Hematopoietic multipotent progenitor cell treated with erythropoietin and hydrocortisone succinate and interleukin-3 and kit ligand, for 6 days (in vitro differentiated cells): ENCODE measurements at regions not wholly inside any gene's neighbourhood (a gene's known extent, or its start where the extent isn't known, plus 50 kb on each side); places are given as distances from the start of the nearest gene placed in this dataset.
"Not testable (repeated sequence)": the region's sequence is repeated elsewhere in the genome, so short reads cannot be mapped to it uniquely, and the experiment has no call there.

Source experiments
- DNase-seq: peaks from one replicate; pipeline ENCODE4 v3.0.0-alpha.2; 2015

DNA sequence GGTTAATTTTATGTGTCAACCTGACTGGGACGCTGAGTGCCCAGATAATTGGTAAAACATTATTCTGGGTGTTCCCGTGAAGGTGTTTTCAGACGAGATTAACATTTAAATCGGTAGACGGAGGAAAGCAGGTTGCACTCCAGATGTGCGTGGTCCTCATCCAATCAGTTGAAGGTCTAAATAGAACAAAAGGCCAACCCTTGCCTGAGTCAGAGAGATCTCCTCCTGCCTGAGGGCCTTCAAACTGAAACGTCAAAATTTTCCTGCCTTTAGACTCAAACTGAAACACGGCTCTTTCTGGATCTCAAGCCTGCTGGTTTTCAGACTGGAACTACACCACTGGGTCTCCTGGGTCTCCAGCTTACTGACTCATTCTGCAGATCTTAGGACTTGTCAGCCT lies 70.9 kb downstream of the NPIPA5 start:
- not testable (repeated sequence) for DNase-seq

GRCh38 chr16:15305889-15306288 lies 72.2 kb downstream of the NPIPA5 start:
- DNase-seq = not testable (repeated sequence)

- DNase-seq = not testable (repeated sequence)
Measured at GRCh38 chr16:15303667-15304324, 74.3 kb downstream of the NPIPA5 start.

GRCh38 chr16:15297104-15297503 lies 81.0 kb downstream of the NPIPA5 start:
- not testable (repeated sequence) for DNase-seq

DNA sequence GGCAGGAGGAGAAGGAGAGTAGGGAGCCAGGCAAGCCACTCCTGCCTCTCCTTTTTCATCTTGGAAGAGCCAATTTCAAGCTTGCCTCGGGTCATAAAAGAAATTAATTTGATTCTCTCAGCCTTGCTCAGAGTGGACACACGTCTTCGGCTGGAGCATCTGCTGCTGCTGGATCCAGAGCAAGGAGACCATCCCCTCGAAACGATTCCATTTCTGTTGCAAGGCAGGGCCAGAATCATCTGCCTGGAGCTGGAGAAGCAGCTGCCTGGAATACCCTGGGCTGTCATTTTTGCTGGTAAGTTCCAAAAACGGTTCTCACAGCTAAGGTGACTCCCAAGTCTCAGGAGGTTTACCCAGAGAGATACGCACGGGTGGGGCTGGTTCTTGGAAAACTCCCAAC lies 103.3 kb downstream of the NPIPA5 start:
- peak; percentile 1 for DNase-seq

DNA sequence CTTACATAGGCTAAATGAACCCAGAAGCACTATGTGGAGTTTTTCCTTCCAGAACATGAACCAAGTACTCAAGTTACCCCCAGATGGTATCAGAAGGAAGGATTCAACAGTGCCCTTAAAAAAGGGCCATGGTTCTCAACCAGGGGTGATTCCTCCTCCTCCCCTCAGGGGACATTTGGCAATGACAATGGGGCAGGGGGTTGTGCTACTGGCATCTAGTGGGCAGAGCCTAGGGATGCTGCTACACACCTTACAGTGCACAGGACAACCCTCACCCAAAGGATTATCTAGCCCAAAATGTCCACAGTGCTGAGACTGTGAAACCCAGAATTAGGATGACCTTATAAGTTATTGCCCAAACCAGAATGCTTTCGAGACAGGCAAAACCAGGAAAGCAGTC lies 104.1 kb downstream of the NPIPA5 start:
- not testable (repeated sequence) for DNase-seq

GRCh38 chr16:15266941-15267340 lies 111.2 kb downstream of the NPIPA5 start:
- not testable (repeated sequence) for DNase-seq

DNA sequence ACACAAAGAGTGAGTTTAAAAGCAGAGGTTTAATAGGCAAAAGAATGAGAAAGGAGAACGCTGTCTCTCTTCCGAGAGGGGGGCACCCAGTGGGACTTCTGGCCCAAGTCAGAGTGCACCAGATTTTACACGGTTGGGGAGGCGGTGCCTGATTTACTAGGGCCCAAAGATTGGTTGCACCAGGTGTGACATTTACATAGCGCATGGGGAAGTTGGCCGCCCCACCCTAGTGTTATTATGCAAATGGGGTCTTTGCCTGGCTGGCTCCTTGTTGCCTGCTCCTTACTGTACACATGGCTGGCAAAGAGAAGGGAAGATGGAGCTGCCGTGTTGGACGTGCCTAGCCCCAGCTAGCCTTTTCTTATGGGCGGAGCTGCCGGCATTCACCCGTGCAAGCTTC lies 115.9 kb downstream of the NPIPA5 start:
- DNase-seq = not testable (repeated sequence)

- DNase-seq = not testable (repeated sequence)
Measured at GRCh38 chr16:15247971-15248370, 130.1 kb downstream of the NPIPA5 start.

DNA sequence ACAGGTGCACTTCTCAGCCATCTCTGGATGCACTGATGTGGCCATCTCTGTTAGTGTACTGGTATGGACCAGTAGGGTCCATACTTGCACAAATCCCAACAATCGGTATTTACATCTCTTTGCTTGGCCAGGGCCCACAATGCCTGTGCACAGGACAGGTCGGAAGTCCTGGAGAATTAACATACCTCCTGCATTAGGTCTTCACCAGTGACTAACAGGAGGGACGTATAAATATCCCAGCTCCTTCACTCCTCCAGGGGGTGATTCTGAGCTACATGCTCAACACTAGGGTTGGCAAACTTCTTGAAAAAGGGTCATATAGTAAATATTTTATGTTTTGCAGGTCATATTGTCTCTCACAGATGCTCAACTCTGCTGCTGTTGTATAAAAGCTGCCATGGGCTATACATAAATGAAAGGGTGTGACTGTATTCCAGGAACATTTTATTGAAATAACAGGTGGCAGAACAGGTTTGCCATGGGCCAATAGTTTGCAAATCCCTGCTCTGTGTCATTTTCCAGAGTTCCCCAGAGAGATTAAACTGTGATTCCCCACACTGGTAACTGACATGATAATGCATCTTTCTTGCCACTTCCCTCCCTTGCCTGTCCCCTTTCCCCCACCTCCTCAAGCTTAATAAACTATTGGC lies 141.3 kb downstream of the NPIPA5 start:
- DNase-seq = not testable (repeated sequence)

DNA sequence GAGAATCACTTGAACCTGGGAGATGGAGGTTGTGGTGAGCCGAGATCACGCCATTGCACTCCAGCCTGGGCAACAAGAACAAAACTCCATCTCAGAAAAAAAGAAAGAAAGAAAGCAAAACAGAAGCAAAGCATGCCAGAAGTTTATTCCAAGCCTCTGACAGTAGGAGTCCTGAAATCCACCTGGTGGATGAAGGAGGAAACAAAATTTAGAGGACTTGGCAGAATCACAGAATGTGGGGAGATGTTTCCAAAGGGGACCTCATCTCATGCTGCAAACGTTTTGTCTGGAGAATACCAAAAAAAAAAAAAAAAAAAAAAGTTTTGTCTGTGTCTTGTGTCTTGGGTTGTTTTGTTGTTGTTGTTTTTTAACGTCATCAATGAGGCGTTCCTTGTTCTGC lies 141.1 kb upstream of the RRN3 start:
- not testable (repeated sequence) for DNase-seq

GRCh38 chr16:15234702-15235101 lies 140.6 kb upstream of the RRN3 start:
- not testable (repeated sequence) for DNase-seq

GRCh38 chr16:15230432-15230831 lies 136.4 kb upstream of the RRN3 start:
- not testable (repeated sequence) for DNase-seq

DNA sequence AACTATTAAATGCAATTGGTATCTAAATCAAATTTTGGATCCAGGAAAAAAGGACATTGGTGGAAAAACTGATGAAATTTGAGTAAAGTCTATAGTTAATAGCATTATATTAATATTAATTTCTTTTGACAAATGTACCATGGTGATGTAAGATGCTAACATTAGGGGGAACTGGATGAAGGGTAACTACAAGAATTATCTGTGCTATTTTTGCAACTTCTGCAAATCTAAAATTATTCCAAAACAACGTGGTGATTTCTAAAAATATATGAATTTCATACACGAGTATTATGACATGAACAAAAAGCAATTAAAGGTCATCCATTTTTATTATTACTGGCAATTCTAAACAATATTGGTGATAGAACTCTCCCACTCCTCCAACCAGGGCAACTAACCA lies 135.6 kb upstream of the RRN3 start:
- not testable (repeated sequence) for DNase-seq

- DNase-seq = not testable (repeated sequence)
Measured at GRCh38 chr16:15224651-15225050, 130.6 kb upstream of the RRN3 start.

DNA sequence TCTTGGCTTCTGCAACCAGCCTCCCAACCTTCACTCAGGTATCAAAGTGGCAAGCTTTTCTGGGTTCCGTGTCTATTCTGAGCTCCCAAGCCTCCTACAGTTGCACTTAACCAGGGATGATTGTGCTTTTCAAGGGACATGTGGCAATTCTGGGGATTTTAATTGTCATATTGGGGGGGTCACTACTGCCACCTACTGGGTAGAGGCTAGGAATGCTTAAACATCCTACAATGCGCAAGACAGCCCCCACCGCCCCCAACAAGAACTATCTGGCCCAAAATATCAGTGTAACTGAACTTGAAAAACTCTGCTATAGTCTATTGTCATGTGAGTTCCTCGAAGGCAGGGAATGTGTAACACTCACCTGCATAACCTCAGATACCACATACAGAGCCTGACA lies 129.3 kb upstream of the RRN3 start:
- not testable (repeated sequence) for DNase-seq

GRCh38 chr16:15219679-15220615 lies 125.9 kb upstream of the RRN3 start:
- DNase-seq = peak; percentile 8

GRCh38 chr16:15218856-15219500 lies 124.9 kb upstream of the RRN3 start:
- DNase-seq = not testable (repeated sequence)

DNA sequence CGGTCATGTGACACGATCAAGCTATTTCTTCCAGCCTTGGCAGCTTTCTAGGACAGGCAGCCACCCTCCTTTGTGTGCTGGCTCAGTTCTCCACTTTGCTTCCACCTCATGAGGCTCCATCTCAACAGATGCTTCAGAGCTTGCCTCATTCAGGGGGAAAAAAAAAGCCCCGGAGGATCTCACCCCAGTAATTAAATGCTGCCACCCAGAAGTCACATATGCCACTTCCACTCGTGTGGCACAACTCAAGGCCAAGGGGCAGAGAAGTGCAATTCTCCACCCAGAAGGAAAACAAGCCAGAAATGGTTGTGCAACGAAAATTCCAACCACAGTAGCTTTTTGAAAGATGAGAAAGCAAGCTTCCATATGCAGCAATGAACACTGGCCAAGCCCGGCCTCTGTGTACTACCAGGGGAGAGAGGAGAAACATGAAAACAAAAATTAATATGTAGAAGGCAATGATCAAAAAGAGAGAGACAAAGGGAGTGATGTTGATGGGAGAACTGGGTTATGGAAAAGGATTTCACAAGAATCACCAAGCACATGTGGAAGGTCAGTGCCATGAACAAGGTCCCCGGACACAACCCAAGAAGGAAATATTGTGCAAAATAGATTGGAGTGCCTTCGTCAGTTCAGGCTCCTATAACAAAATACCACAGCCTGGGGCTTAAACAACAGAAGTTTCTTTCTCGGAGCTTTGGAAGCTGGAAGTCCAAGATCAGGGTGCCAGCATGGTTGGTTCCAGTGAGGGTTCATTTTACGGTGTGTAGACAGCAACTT lies 113.3 kb upstream of the RRN3 start:
- DNase-seq = not testable (repeated sequence)

DNA sequence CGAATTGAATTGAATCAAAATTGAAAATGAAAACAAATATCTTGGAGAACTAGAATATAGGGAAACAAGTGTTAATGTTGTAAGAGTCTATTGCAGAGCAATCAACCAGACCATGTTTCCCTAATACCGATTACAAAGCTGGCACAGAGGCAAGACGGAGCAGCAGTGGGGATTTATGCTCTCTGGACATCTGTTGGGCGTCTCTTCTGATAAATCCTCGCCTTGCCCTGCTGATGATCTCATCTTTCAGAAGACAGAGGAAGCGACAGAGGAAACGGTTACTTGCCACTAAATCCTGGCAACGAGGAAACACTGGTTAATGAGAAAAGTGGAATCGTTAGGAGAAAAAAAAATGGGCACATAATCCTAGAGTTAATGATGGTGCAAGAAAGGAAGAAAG lies 112.4 kb upstream of the RRN3 start:
- DNase-seq = peak; percentile 4

- DNase-seq = not testable (repeated sequence)
Measured at GRCh38 chr16:15205939-15206338, 111.9 kb upstream of the RRN3 start.

DNA sequence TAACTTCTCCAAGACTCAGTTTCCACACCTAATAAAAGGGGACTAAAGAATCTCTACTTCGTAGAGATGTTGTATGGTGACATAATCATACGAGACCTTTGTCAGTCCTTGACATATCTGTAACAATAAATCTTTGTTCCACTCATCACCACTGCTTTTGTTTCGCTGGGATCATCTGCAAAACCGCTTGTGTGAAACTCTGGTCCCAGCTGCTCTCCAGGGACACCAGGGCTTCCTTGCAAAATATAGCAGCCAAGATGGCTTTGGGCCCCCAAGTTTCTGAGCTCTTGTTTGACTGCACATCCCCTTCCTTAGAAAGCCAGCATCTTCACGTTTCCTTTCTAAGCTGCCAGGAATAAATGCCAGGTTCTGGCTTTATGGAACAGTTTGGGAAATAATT lies 110.5 kb upstream of the RRN3 start:
- DNase-seq = not testable (repeated sequence)
